Endothelial cell (in vitro differentiated cells): ENCODE measurements at regions not wholly inside any gene's neighbourhood (a gene's known extent, or its start where the extent isn't known, plus 50 kb on each side); places are given as distances from the start of the nearest gene placed in this dataset.

Experiments
- DNase-seq: peaks from one replicate; pipeline ENCODE4 v3.0.0; 2021; ENCODE audit warnings: low spot score
- H3K27ac Mint-ChIP-seq: one replicate; pipeline ENCODE4 v1.8.0; 2021; ENCODE audit warnings: mixed read lengths, inconsistent platforms; ENCODE audit not compliant: unreplicated experiment
- H3K27me3 Mint-ChIP-seq: one replicate; pipeline ENCODE4 v1.8.0; 2021; ENCODE audit warnings: mild to moderate bottlenecking, moderate library complexity, mixed read lengths, inconsistent platforms; ENCODE audit not compliant: unreplicated experiment
- H3K36me3 Mint-ChIP-seq: one replicate; pipeline ENCODE4 v1.8.0; 2021; ENCODE audit warnings: mild to moderate bottlenecking, low read depth, mixed read lengths, inconsistent platforms; ENCODE audit not compliant: unreplicated experiment
- H3K4me1 Mint-ChIP-seq: one replicate; pipeline ENCODE4 v1.8.0; 2021; ENCODE audit warnings: mild to moderate bottlenecking, mixed read lengths, inconsistent platforms; ENCODE audit not compliant: unreplicated experiment
- H3K4me3 Mint-ChIP-seq: one replicate; pipeline ENCODE4 v1.8.0; 2021; ENCODE audit warnings: mild to moderate bottlenecking, mixed read lengths, inconsistent platforms; ENCODE audit not compliant: unreplicated experiment
- H3K9me3 Mint-ChIP-seq: one replicate; pipeline ENCODE4 v1.8.0; 2021; ENCODE audit warnings: mixed read lengths, inconsistent platforms; ENCODE audit not compliant: unreplicated experiment
- CTCF ChIP-seq: fragments of 200-600 bp; sonication (generic); IDR thresholded peaks from one replicate; pipeline ENCODE4 v1.5.0; 2021; ENCODE audit warnings: antibody characterized with exemption; ENCODE audit not compliant: unreplicated experiment

DNA sequence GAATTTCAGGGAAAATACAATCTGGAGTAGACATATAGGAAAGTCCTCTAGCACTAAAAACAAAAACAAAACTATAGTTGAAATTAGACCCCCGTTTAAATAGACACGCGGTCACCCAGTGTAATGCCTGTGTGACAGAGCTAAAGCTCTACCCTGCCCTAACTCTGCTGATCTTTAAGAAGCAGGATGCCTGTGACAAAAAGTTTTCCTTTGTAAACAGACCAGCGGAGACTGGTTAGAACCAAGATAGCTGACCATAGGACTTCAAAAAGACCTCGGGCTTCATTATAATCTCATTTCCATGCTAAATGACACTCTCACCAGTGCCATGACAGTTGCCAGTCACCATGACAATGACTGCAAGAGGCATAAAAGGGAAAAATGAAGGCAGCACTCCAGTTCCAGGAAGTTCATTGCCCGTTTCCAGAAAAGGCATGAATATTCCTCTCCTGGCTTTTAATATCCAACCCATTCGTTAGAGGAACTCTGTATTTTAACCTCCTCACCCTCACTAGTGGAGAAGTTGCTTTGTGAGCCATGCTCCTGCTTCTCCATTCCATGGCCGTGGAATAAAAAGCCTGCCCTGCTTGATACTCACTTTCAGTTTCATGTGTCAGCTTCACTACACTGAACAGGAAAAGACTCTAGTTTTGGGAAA, 157.2 kb upstream of the COPS8 start:
- no peak overlapping the region for H3K27ac Mint-ChIP-seq
- H3K4me3 Mint-ChIP-seq, result no peak overlapping the region

GRCh38 chr2:236932831-236933361, 152.8 kb upstream of the COPS8 start:
- TF ChIP-seq CTCF, result no peak
- peaks cover 4% of the 10 kb centered on the region for H3K27me3 Mint-ChIP-seq
- H3K27ac Mint-ChIP-seq, result no peak overlapping the region
- H3K9me3 Mint-ChIP-seq, result no peaks in the 10 kb centered on the region
- DNase-seq, result no peak
- H3K36me3 Mint-ChIP-seq, result no peaks in the 10 kb centered on the region
- H3K4me1 Mint-ChIP-seq, result peaks cover 8% of the 10 kb centered on the region
- no peak overlapping the region for H3K4me3 Mint-ChIP-seq

More for the DNA sequence above, 157.2 kb upstream of the COPS8 start:
- no peaks in the 10 kb centered on the region for H3K36me3 Mint-ChIP-seq
- DNase-seq, result no peak
- H3K9me3 Mint-ChIP-seq, result no peaks in the 10 kb centered on the region
- H3K27me3 Mint-ChIP-seq, result no peaks in the 10 kb centered on the region
- TF ChIP-seq CTCF, result no peak
- peaks cover 8% of the 10 kb centered on the region for H3K4me1 Mint-ChIP-seq

- peaks cover 4% of the 10 kb centered on the region for H3K27me3 Mint-ChIP-seq
- no peak overlapping the region for H3K27ac Mint-ChIP-seq
- no peaks in the 10 kb centered on the region for H3K36me3 Mint-ChIP-seq
- TF ChIP-seq CTCF, result no peak
- H3K9me3 Mint-ChIP-seq, result no peaks in the 10 kb centered on the region
- H3K4me3 Mint-ChIP-seq, result no peak overlapping the region
- H3K4me1 Mint-ChIP-seq, result no peaks in the 10 kb centered on the region
- DNase-seq, result no peak
Measured at GRCh38 chr2:236934166-236934565, 151.5 kb upstream of the COPS8 start.

- no peaks in the 10 kb centered on the region for H3K9me3 Mint-ChIP-seq
- DNase-seq, result peak; percentile 0
- no peak overlapping the region for H3K4me3 Mint-ChIP-seq
- H3K27me3 Mint-ChIP-seq, result peaks cover 4% of the 10 kb centered on the region
- H3K27ac Mint-ChIP-seq, result no peak overlapping the region
- no peaks in the 10 kb centered on the region for H3K36me3 Mint-ChIP-seq
- H3K4me1 Mint-ChIP-seq, result no peaks in the 10 kb centered on the region
- no peak for TF ChIP-seq CTCF
Measured at GRCh38 chr2:236934656-236935055, 151.0 kb upstream of the COPS8 start.

GRCh38 chr2:236935083-236935482, 150.6 kb upstream of the COPS8 start:
- H3K9me3 Mint-ChIP-seq, result no peaks in the 10 kb centered on the region
- peak; percentile 0 for DNase-seq
- peaks cover 4% of the 10 kb centered on the region for H3K27me3 Mint-ChIP-seq
- H3K4me1 Mint-ChIP-seq, result no peaks in the 10 kb centered on the region
- no peak overlapping the region for H3K27ac Mint-ChIP-seq
- no peaks in the 10 kb centered on the region for H3K36me3 Mint-ChIP-seq
- H3K4me3 Mint-ChIP-seq, result no peak overlapping the region
- TF ChIP-seq CTCF, result no peak
